ENCODE measurements at regions not wholly inside any gene's neighbourhood (a gene's known extent, or its start where the extent isn't known, plus 50 kb on each side); places are given as distances from the start of the nearest gene placed in this dataset.

DNA sequence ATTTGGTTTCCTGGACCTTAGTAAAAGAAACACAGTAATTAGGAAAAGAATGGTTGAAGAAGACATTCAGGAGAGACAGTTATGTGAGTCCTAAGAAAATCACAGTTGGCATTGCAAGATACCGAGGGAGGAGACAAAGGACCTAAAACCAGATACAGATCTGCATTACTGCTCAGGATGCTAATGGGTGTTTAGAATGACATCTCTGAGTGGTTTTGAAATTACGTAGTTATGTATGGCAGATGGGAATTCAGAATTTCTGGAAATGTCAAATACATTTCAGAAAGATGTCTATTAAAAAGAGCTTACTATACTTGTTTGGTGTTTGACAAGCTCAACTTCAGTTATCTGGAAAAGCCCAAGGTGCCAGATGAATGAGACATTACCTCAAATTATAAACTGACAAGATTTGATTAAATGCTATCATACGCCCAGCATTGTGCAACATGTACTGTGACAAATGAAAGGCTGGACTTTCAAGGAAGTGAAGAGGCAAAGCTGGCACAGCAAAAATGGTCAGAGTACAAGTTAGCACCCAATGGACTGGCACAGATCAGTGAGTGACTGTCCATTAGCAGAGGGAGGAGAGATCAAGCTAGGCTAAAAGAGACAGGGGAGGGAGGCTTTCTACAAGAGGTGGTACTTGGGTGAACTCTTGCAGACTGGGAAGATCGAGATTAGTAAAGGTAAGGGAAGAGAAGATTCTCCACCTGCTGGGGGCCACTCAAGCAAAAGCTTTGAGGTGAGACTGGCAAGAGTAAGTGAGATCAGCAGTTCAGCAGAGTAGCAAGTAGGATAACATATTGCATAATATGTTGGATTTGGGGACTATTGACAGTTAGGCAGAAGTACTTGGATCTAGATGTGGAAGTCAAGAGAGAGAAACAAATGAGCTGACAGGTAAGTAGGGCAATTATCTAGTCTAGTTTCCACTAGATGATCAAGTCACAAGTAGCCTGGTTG is 168.9 kb downstream of the CYRIA start:
- no peaks in the 10 kb centered on the region for H3K36me3 ChIP-seq (ENCODE audit: low read depth)
- no peaks in the 10 kb centered on the region for H3K4me1 ChIP-seq (ENCODE audit: insufficient read depth, poor library complexity, severe bottlenecking)
- ATAC-seq (ENCODE audit: low read depth) (no peak), DNase-seq (ENCODE audit: low spot score) (no peak)
- no peak overlapping the region for H3K27ac ChIP-seq (ENCODE audit: poor library complexity, severe bottlenecking)
- H3K27me3 ChIP-seq (ENCODE audit: insufficient read depth, poor library complexity, severe bottlenecking), result no peaks in the 10 kb centered on the region
- no peaks in the 10 kb centered on the region for H3K9me3 ChIP-seq (ENCODE audit: severe bottlenecking)
- TF ChIP-seq, protein P1, sequence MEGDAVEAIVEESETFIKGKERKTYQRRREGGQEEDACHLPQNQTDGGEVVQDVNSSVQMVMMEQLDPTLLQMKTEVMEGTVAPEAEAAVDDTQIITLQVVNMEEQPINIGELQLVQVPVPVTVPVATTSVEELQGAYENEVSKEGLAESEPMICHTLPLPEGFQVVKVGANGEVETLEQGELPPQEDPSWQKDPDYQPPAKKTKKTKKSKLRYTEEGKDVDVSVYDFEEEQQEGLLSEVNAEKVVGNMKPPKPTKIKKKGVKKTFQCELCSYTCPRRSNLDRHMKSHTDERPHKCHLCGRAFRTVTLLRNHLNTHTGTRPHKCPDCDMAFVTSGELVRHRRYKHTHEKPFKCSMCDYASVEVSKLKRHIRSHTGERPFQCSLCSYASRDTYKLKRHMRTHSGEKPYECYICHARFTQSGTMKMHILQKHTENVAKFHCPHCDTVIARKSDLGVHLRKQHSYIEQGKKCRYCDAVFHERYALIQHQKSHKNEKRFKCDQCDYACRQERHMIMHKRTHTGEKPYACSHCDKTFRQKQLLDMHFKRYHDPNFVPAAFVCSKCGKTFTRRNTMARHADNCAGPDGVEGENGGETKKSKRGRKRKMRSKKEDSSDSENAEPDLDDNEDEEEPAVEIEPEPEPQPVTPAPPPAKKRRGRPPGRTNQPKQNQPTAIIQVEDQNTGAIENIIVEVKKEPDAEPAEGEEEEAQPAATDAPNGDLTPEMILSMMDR (IDR thresholded peaks at IDR 0.05; ENCODE audit: poor library complexity, severe bottlenecking), result no peak
- H3K4me3 ChIP-seq (ENCODE audit: severe bottlenecking), result no peak overlapping the region

DNA sequence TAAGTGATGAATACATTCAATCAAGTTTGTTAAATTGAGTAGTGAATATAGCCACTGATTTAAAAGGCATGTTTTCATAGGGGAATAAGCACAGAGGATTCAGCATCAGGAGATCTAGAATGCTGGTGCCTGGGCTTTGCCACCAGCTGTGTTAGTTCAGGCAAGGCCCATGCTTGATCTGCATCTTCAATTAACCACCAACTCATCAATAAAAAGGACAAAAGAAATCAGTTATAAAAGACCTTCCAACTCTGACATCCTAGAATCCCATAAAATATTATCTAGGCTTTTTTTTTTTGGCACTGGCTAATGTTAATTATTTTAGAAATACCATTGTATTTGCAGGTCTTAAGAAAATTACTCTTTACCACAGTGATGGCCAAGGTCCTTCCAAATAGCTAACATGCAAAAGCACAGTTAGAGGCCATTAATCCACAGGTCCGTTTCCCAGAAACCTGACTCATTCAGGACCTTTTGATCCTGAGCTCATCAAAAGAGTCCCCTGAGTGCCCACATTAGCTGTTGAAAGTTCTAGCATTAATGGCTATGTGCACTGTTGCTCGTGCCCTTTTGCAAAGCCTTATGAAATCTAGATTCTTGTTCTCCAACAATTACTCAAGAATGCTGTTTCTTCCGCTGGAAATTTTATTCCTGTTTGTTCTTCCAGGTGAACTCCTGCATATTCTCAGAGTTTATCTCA is 170.0 kb downstream of the CYRIA start:
- no peak for ATAC-seq (ENCODE audit: low read depth)
- Histone ChIP-seq H3K27me3 (ENCODE audit: insufficient read depth, poor library complexity, severe bottlenecking) (no peaks in the 10 kb centered on the region), H3K36me3 (ENCODE audit: low read depth) (no peaks in the 10 kb centered on the region), H3K4me1 (ENCODE audit: insufficient read depth, poor library complexity, severe bottlenecking) (no peaks in the 10 kb centered on the region), H3K9me3 (ENCODE audit: severe bottlenecking) (no peaks in the 10 kb centered on the region), H3K27ac (ENCODE audit: poor library complexity, severe bottlenecking) (no peak overlapping the region), H3K4me3 (ENCODE audit: severe bottlenecking) (no peak overlapping the region)
- no peak for DNase-seq (ENCODE audit: low spot score)
- TF ChIP-seq, protein P1 (IDR thresholded peaks at IDR 0.05; ENCODE audit: poor library complexity, severe bottlenecking), result no peak

DNA sequence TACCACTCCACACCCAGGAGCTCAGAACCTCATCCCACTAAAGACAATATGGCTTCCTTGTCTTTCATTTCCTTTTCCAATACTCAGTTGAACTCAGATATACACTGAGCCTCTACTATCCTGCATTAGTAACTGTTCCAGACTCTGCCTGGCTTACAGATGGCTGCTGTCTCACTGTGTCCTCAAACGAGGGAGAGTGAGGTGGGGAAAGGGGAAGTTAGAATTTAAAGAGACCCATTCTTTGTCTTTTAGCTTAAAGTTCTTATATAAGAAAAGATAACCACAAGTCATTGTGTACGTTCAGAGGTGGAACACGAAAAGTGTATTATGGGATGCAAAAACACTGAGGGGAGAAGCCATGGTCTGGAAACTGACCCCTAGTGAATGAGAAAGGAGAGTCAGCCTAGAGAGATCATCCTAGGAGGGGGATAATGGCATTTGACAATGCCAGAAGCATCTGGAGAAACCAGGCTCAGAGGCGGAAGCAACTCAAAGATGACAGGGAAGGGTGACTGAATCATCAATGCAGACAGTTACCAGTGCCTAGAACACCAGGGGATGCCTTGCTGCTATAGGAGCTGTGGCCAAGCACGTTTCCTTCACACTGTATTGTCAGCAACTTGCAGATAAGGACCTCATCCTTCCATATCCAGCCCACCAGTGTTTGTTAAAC is 170.7 kb downstream of the CYRIA start:
- Histone ChIP-seq H3K4me1 (ENCODE audit: insufficient read depth, poor library complexity, severe bottlenecking) (no peaks in the 10 kb centered on the region), H3K27ac (ENCODE audit: poor library complexity, severe bottlenecking) (no peak overlapping the region), H3K9me3 (ENCODE audit: severe bottlenecking) (no peaks in the 10 kb centered on the region), H3K27me3 (ENCODE audit: insufficient read depth, poor library complexity, severe bottlenecking) (no peaks in the 10 kb centered on the region), H3K36me3 (ENCODE audit: low read depth) (no peaks in the 10 kb centered on the region), H3K4me3 (ENCODE audit: severe bottlenecking) (no peak overlapping the region)
- DNase-seq (ENCODE audit: low spot score), result no peak
- ATAC-seq (ENCODE audit: low read depth), result no peak
- TF ChIP-seq, protein P1 (IDR thresholded peaks at IDR 0.05; ENCODE audit: poor library complexity, severe bottlenecking), result no peak

DNA sequence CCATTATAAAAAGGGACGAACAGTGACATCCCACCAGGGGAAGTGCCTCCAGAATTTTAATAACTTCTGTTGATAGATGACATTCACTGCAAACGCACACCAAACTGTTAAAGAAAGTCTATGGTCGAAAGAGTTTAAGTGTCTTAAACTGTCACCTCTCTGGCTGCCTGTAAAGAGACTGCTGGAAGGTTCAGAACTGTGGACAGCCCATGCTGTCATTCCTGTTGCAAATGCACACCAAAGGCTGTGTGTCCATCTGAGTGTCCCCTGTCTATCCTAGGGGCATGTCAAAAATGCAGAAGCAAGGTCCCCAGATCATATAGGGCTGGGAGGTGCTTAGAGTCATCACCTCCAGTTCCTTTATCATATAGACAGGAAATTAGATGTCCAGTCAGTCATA is 171.8 kb downstream of the CYRIA start:
- H3K36me3 ChIP-seq (ENCODE audit: low read depth), result no peaks in the 10 kb centered on the region
- H3K27me3 ChIP-seq (ENCODE audit: insufficient read depth, poor library complexity, severe bottlenecking), result no peaks in the 10 kb centered on the region
- TF ChIP-seq, protein P1 (IDR thresholded peaks at IDR 0.05; ENCODE audit: poor library complexity, severe bottlenecking), result no peak
- no peaks in the 10 kb centered on the region for H3K4me1 ChIP-seq (ENCODE audit: insufficient read depth, poor library complexity, severe bottlenecking)
- no peaks in the 10 kb centered on the region for H3K9me3 ChIP-seq (ENCODE audit: severe bottlenecking)
- no peak for ATAC-seq (ENCODE audit: low read depth)
- no peak overlapping the region for H3K27ac ChIP-seq (ENCODE audit: poor library complexity, severe bottlenecking)
- H3K4me3 ChIP-seq (ENCODE audit: severe bottlenecking), result no peak overlapping the region
- DNase-seq (ENCODE audit: low spot score), result no peak

Measured in RWPE2 (cell line).